H9 (cell line): ENCODE measurements at regions not wholly inside any gene's neighbourhood (a gene's known extent, or its start where the extent isn't known, plus 50 kb on each side); places are given as distances from the start of the nearest gene placed in this dataset.

Source experiments
- DNase-seq: peaks from one replicate; pipeline ENCODE4 v3.0.0-alpha.2; 2017
- H2AFZ ChIP-seq: one replicate; pipeline ENCODE4 v1.6.1; 2013; ENCODE audit warnings: mild to moderate bottlenecking, low read length, control low read depth, moderate library complexity
- H2AK5ac ChIP-seq: 2 replicates; pipeline ENCODE4 v1.6.1; 2013; ENCODE audit warnings: low read length, control low read depth, mixed read lengths; ENCODE audit not compliant: insufficient read length
- H2BK120ac ChIP-seq: one replicate; pipeline ENCODE4 v1.6.1; 2013; ENCODE audit warnings: low read depth, mild to moderate bottlenecking, low read length, control low read depth, inconsistent platforms; ENCODE audit not compliant: poor library complexity, severe bottlenecking
- H2BK12ac ChIP-seq: 2 replicates; pipeline ENCODE4 v1.6.1; 2013; ENCODE audit warnings: low read length, control low read depth, mixed read lengths, low read depth; ENCODE audit not compliant: insufficient read length
- H2BK15ac ChIP-seq: 2 replicates; pipeline ENCODE4 v1.6.1; 2013; ENCODE audit warnings: low read depth, low read length, control low read depth
- H2BK20ac ChIP-seq: one replicate; pipeline ENCODE4 v1.6.1; 2013; ENCODE audit warnings: low read depth, mild to moderate bottlenecking, low read length, control low read depth, inconsistent platforms; ENCODE audit not compliant: poor library complexity, severe bottlenecking
- H2BK5ac ChIP-seq: 2 replicates; pipeline ENCODE4 v1.6.1; 2013; ENCODE audit warnings: low read length, control low read depth, mixed read lengths; ENCODE audit not compliant: insufficient read length
- H3K14ac ChIP-seq: 2 replicates; pipeline ENCODE4 v1.6.1; 2013; ENCODE audit warnings: low read length, control low read depth; ENCODE audit not compliant: insufficient read depth
- H3K18ac ChIP-seq: 2 replicates; pipeline ENCODE4 v1.6.1; 2013; ENCODE audit warnings: low read depth, mild to moderate bottlenecking, mixed read lengths, low read length, control low read depth; ENCODE audit not compliant: insufficient read length
- H3K23ac ChIP-seq: 2 replicates; pipeline ENCODE4 v1.6.1; 2013; ENCODE audit warnings: low read length, control low read depth, mixed read lengths, low read depth; ENCODE audit not compliant: insufficient read length
- H3K23me2 ChIP-seq: 2 replicates; pipeline ENCODE4 v1.6.1; 2013; ENCODE audit warnings: low read depth, mild to moderate bottlenecking, mixed read lengths, low read length, control low read depth; ENCODE audit not compliant: insufficient read length, poor library complexity, severe bottlenecking
- H3K27ac ChIP-seq: 2 replicates; pipeline ENCODE4 v1.5.1; 2013; ENCODE audit warnings: low read length, control low read depth, mixed read lengths, low read depth; ENCODE audit not compliant: insufficient read length
- H3K27me3 ChIP-seq: 2 replicates; pipeline ENCODE4 v1.6.1; 2013; ENCODE audit warnings: low read length, control low read depth, inconsistent platforms; ENCODE audit not compliant: insufficient read depth
- H3K4ac ChIP-seq: 2 replicates; pipeline ENCODE4 v1.6.1; 2013; ENCODE audit warnings: low read depth, mild to moderate bottlenecking, control low read depth, inconsistent platforms, low read length, moderate library complexity
- H3K4me1 ChIP-seq: 2 replicates; pipeline ENCODE4 v1.6.1; 2013; ENCODE audit warnings: low read length, control low read depth, inconsistent platforms; ENCODE audit not compliant: insufficient read depth
- H3K4me2 ChIP-seq: 2 replicates; pipeline ENCODE4 v1.6.1; 2013; ENCODE audit warnings: low read length, control low read depth, mixed read lengths; ENCODE audit not compliant: insufficient read length, insufficient read depth
- H3K56ac ChIP-seq: 2 replicates; pipeline ENCODE4 v1.6.1; 2013; ENCODE audit warnings: low read depth, mild to moderate bottlenecking, mixed read lengths, low read length, control low read depth; ENCODE audit not compliant: insufficient read length
- H3K79me1 ChIP-seq: 2 replicates; pipeline ENCODE4 v1.6.1; 2013; ENCODE audit warnings: low read depth, mild to moderate bottlenecking, moderate library complexity, low read length, control low read depth, inconsistent platforms; ENCODE audit not compliant: insufficient read depth, poor library complexity, severe bottlenecking
- H3K79me2 ChIP-seq: 2 replicates; pipeline ENCODE4 v1.6.1; 2013; ENCODE audit warnings: low read length, control low read depth, inconsistent platforms; ENCODE audit not compliant: insufficient read depth
- H3K9ac ChIP-seq: 2 replicates; pipeline ENCODE4 v1.6.1; 2013; ENCODE audit warnings: low read length, control low read depth, mixed read lengths; ENCODE audit not compliant: insufficient read length; ENCODE audit errors: extremely low read depth
- H3K9me3 ChIP-seq: one replicate; pipeline ENCODE4 v1.6.1; 2013; ENCODE audit warnings: low read depth, low read length, inconsistent platforms; ENCODE audit not compliant: control insufficient read depth
- H3T11ph ChIP-seq: one replicate; pipeline ENCODE4 v1.6.1; 2013; ENCODE audit warnings: mild to moderate bottlenecking, low read length, control low read depth, inconsistent platforms
- H4K20me1 ChIP-seq: one replicate; pipeline ENCODE4 v1.6.1; 2013; ENCODE audit not compliant: control insufficient read depth, insufficient read length, insufficient read depth
- H4K5ac ChIP-seq: 2 replicates; pipeline ENCODE4 v1.6.1; 2013; ENCODE audit warnings: low read depth, mild to moderate bottlenecking, mixed read lengths, low read length, control low read depth; ENCODE audit not compliant: insufficient read length
- H4K8ac ChIP-seq: replicated peaks from 2 replicates; pipeline ENCODE4 v1.6.1; 2013; ENCODE audit warnings: low read length, control low read depth, mixed read lengths, low read depth; ENCODE audit not compliant: insufficient read length
- H4K91ac ChIP-seq: 2 replicates; pipeline ENCODE4 v1.6.1; 2013; ENCODE audit warnings: low read depth, mild to moderate bottlenecking, moderate library complexity, mixed read lengths, low read length, control low read depth; ENCODE audit not compliant: insufficient read length
- H3K27ac Mint-ChIP-seq, 3 experiments: 2 replicates in 2 of 3; 3 replicates in 1 of 3; pipeline ENCODE4 v1.8.0; 2020 to 2021; ENCODE audit warnings: mixed read lengths in 3 of 3, mild to moderate bottlenecking in 1 of 3, moderate library complexity in 1 of 3
- H3K27me3 Mint-ChIP-seq: 2 replicates; pipeline ENCODE4 v1.8.0; 2021; ENCODE audit warnings: low read depth, mild to moderate bottlenecking, moderate library complexity, mixed read lengths
- H3K36me3 Mint-ChIP-seq, 3 experiments: 2 replicates in 2 of 3; 3 replicates in 1 of 3; pipeline ENCODE4 v1.8.0; 2020 to 2021; ENCODE audit warnings: low read depth in 3 of 3, mixed read lengths in 3 of 3; ENCODE audit not compliant: insufficient read depth in 1 of 3
- H3K4me1 Mint-ChIP-seq, 2 experiments: 2 replicates each; pipeline ENCODE4 v1.8.0; 2020; ENCODE audit warnings: mixed read lengths in 2 of 2
- H3K4me3 Mint-ChIP-seq, 2 experiments: 2 replicates in 1 of 2; 3 replicates in 1 of 2; pipeline ENCODE4 v1.8.0; 2020 to 2021; ENCODE audit warnings: mild to moderate bottlenecking in 2 of 2, mixed read lengths in 2 of 2, moderate library complexity in 1 of 2
- H3K9me3 Mint-ChIP-seq, 2 experiments: 2 replicates in 1 of 2; 3 replicates in 1 of 2; pipeline ENCODE4 v1.8.0; 2020; ENCODE audit warnings: mild to moderate bottlenecking in 2 of 2, mixed read lengths in 2 of 2, moderate library complexity in 1 of 2
- WGBS: extraction: QIAGEN DNeasy Blood & Tissue Kit; methylation state at CpG from one replicate; pipeline ENCODE4 v1.1.7; 2013; ENCODE audit warnings: missing lambda C conversion rate, low lambda C conversion rate, mixed read lengths; ENCODE audit not compliant: insufficient read length; ENCODE audit errors: extremely low coverage; 5-methylcytosine and 5-hydroxymethylcytosine counted together
- TF ChIP-seq, protein P1 (sequence below): fragments of 200-600 bp; sonication (generic); conservative IDR thresholded peaks from 3 replicates; pipeline ENCODE4 v1.8.0; 2021; ENCODE audit warnings: antibody characterized with exemption, mild to moderate bottlenecking

DNA sequence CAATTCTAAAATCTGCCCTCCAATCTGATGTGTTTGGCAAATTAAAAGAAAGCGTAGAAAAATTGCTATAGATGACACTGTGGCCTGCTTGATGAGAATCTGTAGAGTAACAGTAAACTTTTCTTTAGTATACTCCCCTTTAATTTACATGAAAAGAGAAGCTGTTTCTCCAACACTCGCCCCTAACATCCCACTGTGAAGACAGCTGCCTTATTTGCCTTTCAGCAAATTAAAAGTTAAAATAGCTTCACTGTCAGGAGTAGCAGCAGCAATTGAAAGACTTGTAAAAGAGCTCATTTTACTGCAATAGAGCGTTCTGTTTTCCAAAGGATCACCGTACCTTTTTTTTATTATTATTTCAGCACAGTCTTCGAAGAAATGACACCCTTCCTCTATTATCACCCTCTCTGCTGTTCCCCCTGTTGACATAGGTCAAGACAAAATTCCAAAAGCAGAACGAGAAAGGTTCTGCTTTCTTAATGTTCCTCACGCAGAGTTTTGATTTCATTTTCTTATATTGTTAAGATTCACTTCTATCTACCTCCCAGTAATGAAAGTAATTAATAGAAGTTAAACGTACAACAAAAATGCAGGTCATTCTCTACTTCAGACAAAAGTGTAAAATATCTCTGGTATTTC, 153.5 kb upstream of the USP15 start:
- Histone ChIP-seq H2AFZ (no peak overlapping the region), H3K27ac (no peak overlapping the region), H3T11ph (no peak overlapping the region), H3K4me1 (no peaks in the 10 kb centered on the region), H3K27me3 (no peaks in the 10 kb centered on the region), H3K4ac (no peak overlapping the region), H3K9ac (no peak overlapping the region), H2AK5ac (no peak overlapping the region), H3K9me3 (no peaks in the 10 kb centered on the region), H3K79me1 (no peaks in the 10 kb centered on the region), H3K4me2 (peak overlapping the region; percentile 40), H3K56ac (no peak overlapping the region), H4K20me1 (no peaks in the 10 kb centered on the region), H4K91ac (no peak overlapping the region), H2BK5ac (no peak overlapping the region), H2BK12ac (no peak overlapping the region), H3K23ac (no peak overlapping the region), H2BK15ac (no peak overlapping the region), H3K23me2 (no peaks in the 10 kb centered on the region), H4K8ac (no peak overlapping the region), H2BK120ac (no peak overlapping the region), H4K5ac (no peak overlapping the region), H3K14ac (no peak overlapping the region), H3K18ac (no peak overlapping the region), H3K79me2 (no peaks in the 10 kb centered on the region), H2BK20ac (no peak overlapping the region)
- peak overlapping the region; percentile 65 to 94 (median 86) for H3K27ac Mint-ChIP-seq
- TF ChIP-seq, protein P1, sequence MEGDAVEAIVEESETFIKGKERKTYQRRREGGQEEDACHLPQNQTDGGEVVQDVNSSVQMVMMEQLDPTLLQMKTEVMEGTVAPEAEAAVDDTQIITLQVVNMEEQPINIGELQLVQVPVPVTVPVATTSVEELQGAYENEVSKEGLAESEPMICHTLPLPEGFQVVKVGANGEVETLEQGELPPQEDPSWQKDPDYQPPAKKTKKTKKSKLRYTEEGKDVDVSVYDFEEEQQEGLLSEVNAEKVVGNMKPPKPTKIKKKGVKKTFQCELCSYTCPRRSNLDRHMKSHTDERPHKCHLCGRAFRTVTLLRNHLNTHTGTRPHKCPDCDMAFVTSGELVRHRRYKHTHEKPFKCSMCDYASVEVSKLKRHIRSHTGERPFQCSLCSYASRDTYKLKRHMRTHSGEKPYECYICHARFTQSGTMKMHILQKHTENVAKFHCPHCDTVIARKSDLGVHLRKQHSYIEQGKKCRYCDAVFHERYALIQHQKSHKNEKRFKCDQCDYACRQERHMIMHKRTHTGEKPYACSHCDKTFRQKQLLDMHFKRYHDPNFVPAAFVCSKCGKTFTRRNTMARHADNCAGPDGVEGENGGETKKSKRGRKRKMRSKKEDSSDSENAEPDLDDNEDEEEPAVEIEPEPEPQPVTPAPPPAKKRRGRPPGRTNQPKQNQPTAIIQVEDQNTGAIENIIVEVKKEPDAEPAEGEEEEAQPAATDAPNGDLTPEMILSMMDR, result no peak
- H3K4me3 Mint-ChIP-seq, result peak overlapping the region; percentile 40 to 59
- no CpG with 5 or more reads among the region's 8 CpGs for WGBS
- H3K9me3 Mint-ChIP-seq, result peaks cover 20% of the 10 kb centered on the region in 2 experiments
- peaks cover 10 to 25% (median 13%) of the 10 kb centered on the region in 3 experiments for H3K36me3 Mint-ChIP-seq
- H3K4me1 Mint-ChIP-seq, result peaks cover 37 to 50% of the 10 kb centered on the region in 2 experiments
- H3K27me3 Mint-ChIP-seq, result peaks cover 4% of the 10 kb centered on the region; the same call in 1 of the 2 replicates
- peak; percentile 38 for DNase-seq
